Stimulated activated naive CD8-positive, alpha-beta T cell treated with anti-CD3 and anti-CD28 coated beads, Interleukin-15, amount 100 ng/mL, for 72 hours (primary cell): ENCODE measurements at regions not wholly inside any gene's neighbourhood (a gene's known extent, or its start where the extent isn't known, plus 50 kb on each side); places are given as distances from the start of the nearest gene placed in this dataset.
A peak's percentile ranks its signal among the peaks of the same experiment; 100 is the strongest.

Experiments used
- ATAC-seq: fragments of 150-1000 bp; cut with Tn5 transposase; 2 replicates; pipeline ENCODE4 v1.10.0; 2021; ENCODE audit warnings: mild to moderate bottlenecking, moderate library complexity
- DNase-seq, 2 donors: peaks; one replicate each; pipeline ENCODE4 v3.0.0; 2021 to 2022
- H3K27ac Mint-ChIP-seq, 2 donors: one replicate each; pipeline ENCODE4 v1.8.0; 2022; ENCODE audit warnings: mild to moderate bottlenecking in 2 of 2, mixed read lengths in 2 of 2, moderate library complexity in 2 of 2
- H3K27me3 Mint-ChIP-seq: one replicate; pipeline ENCODE4 v1.8.0; 2022; ENCODE audit warnings: mixed read lengths
- H3K4me1 Mint-ChIP-seq: one replicate; pipeline ENCODE4 v1.8.0; 2022; ENCODE audit warnings: mild to moderate bottlenecking, mixed read lengths
- H3K4me3 Mint-ChIP-seq, 2 donors: one replicate each; pipeline ENCODE4 v1.8.0; 2022; ENCODE audit warnings: mild to moderate bottlenecking in 2 of 2, mixed read lengths in 2 of 2, moderate library complexity in 1 of 2
- H3K9me3 Mint-ChIP-seq, 2 donors: one replicate each; pipeline ENCODE4 v1.8.0; 2022; ENCODE audit warnings: mixed read lengths in 2 of 2

- Mint-ChIP-seq H3K27me3 (peaks cover 20% of the 10 kb centered on the region), H3K4me1 (no peaks in the 10 kb centered on the region), H3K27ac (peak overlapping the region in 1 of 2 donors; percentile 32), H3K9me3 (no peaks in the 10 kb centered on the region), H3K4me3 (no peak overlapping the region)
- DNase-seq (no peak), ATAC-seq (no peak)
Observed at GRCh38 chr20:39137299-39137698, 175.2 kb downstream of the DHX35 start.

DNA sequence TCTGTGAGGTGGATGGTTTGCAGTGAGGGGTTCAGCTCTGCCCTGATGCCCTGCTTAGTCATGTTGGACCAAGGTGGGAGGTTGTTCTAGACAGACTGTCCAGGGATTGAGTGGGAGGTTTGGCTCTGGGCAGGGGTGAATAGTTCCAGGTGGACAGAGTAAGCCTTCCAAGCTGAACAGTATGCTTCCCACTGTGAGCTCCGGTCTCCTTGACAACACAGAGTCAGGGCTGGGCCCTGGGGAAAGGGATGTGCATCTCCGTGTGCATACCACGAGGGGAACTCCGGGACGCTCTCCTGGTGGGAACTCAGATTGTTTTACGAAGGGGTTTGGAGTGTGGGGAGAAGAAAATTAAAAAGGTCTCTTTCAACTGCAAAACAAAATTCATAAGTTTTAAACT, 174.7 kb downstream of the DHX35 start:
- Mint-ChIP-seq H3K9me3 (no peaks in the 10 kb centered on the region), H3K4me1 (no peaks in the 10 kb centered on the region), H3K27ac (peak overlapping the region in 1 of 2 donors; percentile 32), H3K4me3 (no peak overlapping the region), H3K27me3 (peaks cover 20% of the 10 kb centered on the region)
- DNase-seq: no peak
- ATAC-seq: no peak

GRCh38 chr20:39135885-39136544, 173.9 kb downstream of the DHX35 start:
- ATAC-seq: no peak
- H3K27ac Mint-ChIP-seq: peak overlapping the region in 1 of 2 donors; percentile 13

DNA sequence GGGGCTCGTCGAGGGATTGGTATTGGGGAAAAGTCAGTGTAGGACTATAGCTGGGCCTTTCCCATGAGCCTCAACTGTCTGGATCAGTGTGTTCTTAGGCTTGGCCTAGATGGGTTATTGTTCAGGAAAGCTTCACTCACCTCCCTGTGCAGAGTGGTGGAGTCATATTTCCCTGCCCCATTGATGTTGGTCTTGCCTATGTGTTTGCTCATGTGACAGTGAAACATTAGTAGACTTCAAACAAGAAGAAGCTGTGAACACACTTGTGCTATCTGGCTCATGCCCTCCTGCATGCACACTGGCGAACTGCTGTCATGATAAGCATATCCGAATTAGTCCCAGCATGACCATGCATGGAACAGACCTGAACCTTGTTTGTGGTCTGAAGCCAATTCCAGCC, 171.1 kb downstream of the DHX35 start:
- DNase-seq (no peak), ATAC-seq (no peak)
- no peaks in the 10 kb centered on the region for H3K9me3 Mint-ChIP-seq
- H3K4me3 Mint-ChIP-seq: no peak overlapping the region
- no peak overlapping the region for H3K27ac Mint-ChIP-seq
- no peaks in the 10 kb centered on the region for H3K4me1 Mint-ChIP-seq
- peaks cover 10% of the 10 kb centered on the region for H3K27me3 Mint-ChIP-seq

More at GRCh38 chr20:39135885-39136544, 173.9 kb downstream of the DHX35 start:
- Mint-ChIP-seq H3K9me3 (no peaks in the 10 kb centered on the region), H3K4me3 (no peak overlapping the region), H3K4me1 (no peaks in the 10 kb centered on the region), H3K27me3 (peaks cover 20% of the 10 kb centered on the region)
- no peak for DNase-seq

- Mint-ChIP-seq H3K27ac (no peak overlapping the region), H3K27me3 (peaks cover 10% of the 10 kb centered on the region), H3K9me3 (no peaks in the 10 kb centered on the region), H3K4me1 (no peaks in the 10 kb centered on the region), H3K4me3 (no peak overlapping the region)
- DNase-seq: no peak
- no peak for ATAC-seq
Observed at GRCh38 chr20:39132511-39132910, 170.4 kb downstream of the DHX35 start.

DNA sequence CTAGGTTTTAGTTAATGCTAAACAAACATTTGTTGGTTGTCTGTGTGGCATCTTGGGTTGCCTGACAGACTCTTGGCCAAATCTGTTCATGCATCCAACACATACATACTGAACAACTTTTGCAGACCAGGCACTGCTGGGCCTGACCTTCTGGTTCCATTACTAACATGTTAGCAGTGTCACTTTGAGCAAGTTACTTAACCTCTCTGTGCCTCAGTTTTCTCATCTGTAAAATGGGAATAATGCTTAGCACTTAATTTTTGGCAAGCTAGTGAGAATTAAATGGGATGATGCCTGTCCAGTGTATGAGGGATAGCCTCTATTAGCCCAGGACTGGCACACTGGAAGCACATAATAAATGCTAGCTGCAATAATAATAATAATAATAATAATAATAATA, 169.9 kb downstream of the DHX35 start:
- Mint-ChIP-seq H3K4me1 (no peaks in the 10 kb centered on the region), H3K27ac (no peak overlapping the region), H3K4me3 (no peak overlapping the region), H3K9me3 (no peaks in the 10 kb centered on the region), H3K27me3 (peaks cover 10% of the 10 kb centered on the region)
- DNase-seq (no peak), ATAC-seq (no peak)

DNA sequence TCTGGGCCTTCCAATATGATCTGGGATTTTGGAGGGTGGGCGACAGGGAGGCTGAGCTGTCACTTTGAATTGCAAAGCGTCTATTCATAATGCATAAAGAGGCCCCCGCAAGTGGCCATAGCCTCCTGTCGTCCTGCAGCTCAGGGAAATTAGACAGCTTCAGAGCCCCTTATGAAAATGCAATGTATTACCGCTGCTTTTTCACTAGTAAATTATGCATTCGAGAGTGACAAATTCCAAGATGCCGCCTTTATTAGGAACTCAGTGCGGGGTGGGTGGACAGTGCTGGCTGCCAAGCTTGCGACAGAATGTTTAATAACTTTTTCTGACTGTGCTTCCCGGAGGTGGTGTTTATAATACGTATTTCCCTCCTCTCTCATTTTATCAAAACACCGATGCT, 168.5 kb downstream of the DHX35 start:
- Mint-ChIP-seq H3K4me3 (no peak overlapping the region), H3K27me3 (no peaks in the 10 kb centered on the region), H3K9me3 (no peaks in the 10 kb centered on the region), H3K4me1 (no peaks in the 10 kb centered on the region), H3K27ac (no peak overlapping the region)
- DNase-seq (no peak), ATAC-seq (no peak)

DNA sequence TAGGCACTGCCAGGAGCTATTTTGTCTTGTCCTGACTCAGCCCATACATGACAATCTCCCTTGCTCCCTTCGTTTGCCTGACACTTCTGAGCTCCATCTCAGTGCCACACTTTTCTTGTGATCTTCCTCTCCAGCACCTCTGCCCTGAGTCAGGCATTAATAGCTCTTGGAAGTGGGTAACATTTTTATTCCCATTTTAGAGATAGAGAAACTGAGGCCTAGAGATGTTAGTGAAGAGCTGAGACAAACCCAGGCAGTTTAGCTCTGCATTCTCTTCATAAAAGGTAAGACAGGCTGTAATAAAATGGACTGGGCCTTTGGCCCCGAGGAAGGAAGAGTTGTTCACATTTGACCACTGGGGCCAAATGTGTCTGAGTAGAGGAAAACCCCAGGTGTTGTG, 167.4 kb downstream of the DHX35 start:
- no peak overlapping the region for H3K4me3 Mint-ChIP-seq
- H3K4me1 Mint-ChIP-seq: no peaks in the 10 kb centered on the region
- ATAC-seq (no peak), DNase-seq (no peak)
- H3K27me3 Mint-ChIP-seq: no peaks in the 10 kb centered on the region
- H3K27ac Mint-ChIP-seq: peak overlapping the region in 1 of 2 donors; percentile 6
- no peaks in the 10 kb centered on the region for H3K9me3 Mint-ChIP-seq

DNA sequence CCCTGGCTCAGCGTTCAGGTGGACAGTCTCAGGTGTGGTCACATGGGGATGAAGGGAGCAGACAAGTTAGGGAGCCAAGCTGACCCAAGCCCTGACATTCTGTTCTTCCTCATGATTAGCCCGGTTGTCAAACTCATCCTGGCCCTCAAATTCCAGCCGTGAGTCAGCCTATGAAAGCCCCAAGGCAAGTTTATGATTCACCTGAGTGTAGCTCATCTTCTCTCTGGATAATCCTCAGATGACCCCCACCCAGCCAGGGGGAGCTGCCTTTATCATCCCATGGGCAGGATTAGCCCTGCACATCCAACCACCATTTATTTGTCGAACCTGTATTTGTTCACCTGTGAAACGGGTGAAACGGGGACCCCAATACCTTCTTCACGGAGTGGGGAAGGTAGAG, 161.9 kb downstream of the DHX35 start:
- Mint-ChIP-seq H3K27ac (no peak overlapping the region), H3K27me3 (peaks cover 50% of the 10 kb centered on the region), H3K4me3 (no peak overlapping the region), H3K9me3 (no peaks in the 10 kb centered on the region), H3K4me1 (no peaks in the 10 kb centered on the region)
- DNase-seq (no peak), ATAC-seq (no peak)

DNA sequence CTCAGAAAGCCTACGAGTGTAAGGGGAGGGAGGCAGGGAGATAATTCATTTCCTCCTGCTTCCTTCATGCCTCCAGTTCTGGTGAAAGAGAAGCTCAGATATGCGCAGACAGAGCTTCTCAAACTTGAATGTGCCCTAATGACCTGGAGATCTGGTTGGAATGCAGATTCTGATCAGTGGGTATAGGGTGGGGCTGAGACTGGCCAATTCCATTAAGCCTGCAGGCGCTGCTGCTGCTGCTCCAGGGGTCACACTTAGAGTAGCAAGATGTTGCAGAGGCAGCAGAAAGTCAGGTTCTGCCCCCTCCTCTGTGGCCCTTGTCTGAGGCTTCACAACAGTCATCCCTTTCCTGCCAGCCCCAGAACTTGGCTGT, 161.0 kb downstream of the DHX35 start:
- H3K4me1 Mint-ChIP-seq: no peaks in the 10 kb centered on the region
- no peaks in the 10 kb centered on the region for H3K9me3 Mint-ChIP-seq
- peaks cover 52% of the 10 kb centered on the region for H3K27me3 Mint-ChIP-seq
- no peak overlapping the region for H3K4me3 Mint-ChIP-seq
- no peak overlapping the region for H3K27ac Mint-ChIP-seq
- ATAC-seq (no peak), DNase-seq (no peak)

- ATAC-seq (no peak), DNase-seq (no peak)
- H3K27ac Mint-ChIP-seq: no peak overlapping the region
- no peaks in the 10 kb centered on the region for H3K4me1 Mint-ChIP-seq
- H3K4me3 Mint-ChIP-seq: no peak overlapping the region
- peaks cover 67% of the 10 kb centered on the region for H3K27me3 Mint-ChIP-seq
- H3K9me3 Mint-ChIP-seq: no peaks in the 10 kb centered on the region
Observed at GRCh38 chr20:39117491-39117890, 155.3 kb downstream of the DHX35 start.

GRCh38 chr20:39116020-39116419, 153.9 kb downstream of the DHX35 start:
- DNase-seq: no peak
- H3K27ac Mint-ChIP-seq: no peak overlapping the region

DNA sequence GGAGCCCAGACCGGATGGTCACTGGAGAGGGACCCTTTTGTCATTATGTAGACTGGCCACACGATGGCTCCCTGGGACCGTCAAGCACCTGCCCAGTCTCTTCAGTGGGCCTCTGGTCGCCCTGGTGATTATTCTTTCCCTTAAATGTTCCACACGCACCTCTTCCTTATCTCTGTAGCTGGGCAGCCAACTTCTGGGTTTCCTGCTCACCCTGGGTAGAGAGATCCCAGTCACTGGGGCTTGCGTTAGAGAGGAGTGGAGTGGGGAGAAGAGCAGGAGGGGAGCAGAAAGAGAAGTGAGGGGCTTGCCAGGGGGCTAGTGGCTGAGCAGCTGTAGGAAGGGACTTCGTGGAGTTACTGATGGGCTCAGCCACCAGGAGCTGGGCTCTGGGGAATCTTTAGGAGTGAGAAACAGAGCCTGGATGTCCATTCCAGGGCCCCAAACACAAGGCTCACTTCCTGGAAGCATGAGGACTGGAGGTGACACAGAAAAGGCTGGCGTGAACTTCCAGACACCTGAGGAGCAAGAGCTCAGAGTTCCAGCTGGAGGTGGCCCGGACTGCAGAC, 150.1 kb downstream of the DHX35 start:
- no peak overlapping the region for H3K4me3 Mint-ChIP-seq
- peak overlapping the region in 1 of 2 donors; percentile 81 for H3K27ac Mint-ChIP-seq
- peak; percentile 64 for ATAC-seq
- H3K27me3 Mint-ChIP-seq: peaks cover 59% of the 10 kb centered on the region
- H3K9me3 Mint-ChIP-seq: no peaks in the 10 kb centered on the region
- H3K4me1 Mint-ChIP-seq: peaks cover 5% of the 10 kb centered on the region
- peak; percentile 16 to 20 for DNase-seq

More at GRCh38 chr20:39116020-39116419, 153.9 kb downstream of the DHX35 start:
- H3K4me3 Mint-ChIP-seq: no peak overlapping the region
- H3K4me1 Mint-ChIP-seq: peaks cover 5% of the 10 kb centered on the region
- peaks cover 68% of the 10 kb centered on the region for H3K27me3 Mint-ChIP-seq
- H3K9me3 Mint-ChIP-seq: no peaks in the 10 kb centered on the region
- no peak for ATAC-seq

DNA sequence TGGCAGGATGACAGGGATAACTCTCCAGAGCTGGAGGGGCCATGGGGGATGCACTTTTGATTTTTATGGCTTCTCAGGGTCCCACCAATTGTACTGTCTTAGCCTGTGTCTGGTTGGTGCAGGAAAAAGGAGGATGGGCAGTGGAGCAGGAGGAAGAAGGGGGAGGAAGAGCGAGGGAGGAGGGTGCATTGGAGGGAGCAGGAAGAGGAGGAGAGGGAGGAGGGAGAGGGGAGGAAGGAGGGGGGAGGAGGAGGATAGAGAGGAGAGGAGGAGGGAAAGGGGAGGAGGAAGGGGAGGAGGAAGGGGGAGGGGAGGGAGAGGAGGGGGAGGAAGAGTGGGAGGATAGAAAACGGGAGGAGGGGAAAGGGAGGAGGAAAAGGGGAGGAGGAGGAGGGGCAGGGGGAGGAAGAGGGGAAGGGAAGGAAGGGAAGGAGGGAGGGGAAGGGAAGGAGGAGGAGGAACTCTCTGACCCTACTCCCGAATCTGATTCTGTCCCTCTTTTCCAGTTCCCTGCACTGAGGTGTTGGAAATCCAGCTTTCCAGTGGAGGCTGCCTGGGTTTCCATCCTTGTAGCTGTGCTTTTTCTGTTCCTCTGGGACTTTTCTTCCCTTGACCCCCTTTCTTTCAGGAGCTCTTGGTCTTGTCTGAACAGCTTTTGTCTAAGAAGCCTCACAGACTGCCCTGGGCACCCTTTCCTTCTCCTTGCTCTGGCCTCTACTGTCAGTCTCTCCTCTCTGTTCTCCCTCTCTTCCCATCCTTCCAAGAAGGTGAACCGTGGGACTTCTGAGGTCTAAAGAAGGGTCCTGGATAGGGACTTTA, 149.4 kb downstream of the DHX35 start:
- H3K4me3 Mint-ChIP-seq: no peak overlapping the region
- no peak for ATAC-seq
- peaks cover 53% of the 10 kb centered on the region for H3K27me3 Mint-ChIP-seq
- peak overlapping the region in 1 of 2 donors; percentile 81 for H3K27ac Mint-ChIP-seq
- H3K4me1 Mint-ChIP-seq: peaks cover 5% of the 10 kb centered on the region
- H3K9me3 Mint-ChIP-seq: no peaks in the 10 kb centered on the region
- DNase-seq: no peak

DNA sequence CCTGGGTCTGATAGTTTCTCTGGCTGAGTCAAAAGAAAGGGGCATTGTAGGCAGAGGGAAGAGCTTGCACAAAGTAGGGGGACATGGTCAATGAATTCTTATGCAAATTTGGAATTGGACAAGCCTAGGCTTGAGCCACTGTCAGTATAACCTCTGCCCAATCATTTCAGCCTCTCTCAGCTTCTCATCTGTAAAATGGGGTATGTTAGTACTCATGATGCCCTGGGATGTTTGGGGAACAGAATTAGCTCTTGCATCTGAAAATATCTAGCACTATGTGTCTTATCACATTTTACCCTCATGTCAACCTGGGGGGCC, 148.6 kb downstream of the DHX35 start:
- ATAC-seq (no peak), DNase-seq (no peak)
- H3K4me1 Mint-ChIP-seq: peaks cover 5% of the 10 kb centered on the region
- H3K27ac Mint-ChIP-seq: no peak overlapping the region
- H3K4me3 Mint-ChIP-seq: no peak overlapping the region
- no peaks in the 10 kb centered on the region for H3K9me3 Mint-ChIP-seq
- H3K27me3 Mint-ChIP-seq: peaks cover 46% of the 10 kb centered on the region
